Right atrium auricular region (tissue), 2 donors: ENCODE measurements at regions not wholly inside any gene's neighbourhood (a gene's known extent, or its start where the extent isn't known, plus 50 kb on each side); places are given as distances from the start of the nearest gene placed in this dataset.

ENCODE experiments used
- DNase-seq: peaks from one replicate; pipeline ENCODE4 v3.0.0-alpha.2; 2019; ENCODE audit warnings: low spot score
- H3K27ac ChIP-seq, 2 donors: fragments of 200-600 bp; sonication (generic); 1 replicate in 1 of 2; 2 replicates in 1 of 2; pipeline ENCODE4 v1.5.1; 2016 to 2019
- H3K27me3 ChIP-seq, 2 donors: fragments of 200-600 bp; sonication (generic); one replicate each; pipeline versions ENCODE4 v1.5.1 to v1.6.0; 2017 to 2019
- H3K36me3 ChIP-seq: fragments of 200-600 bp; sonication (generic); one replicate; pipeline ENCODE4 v1.5.1; 2016
- H3K4me1 ChIP-seq, 2 donors: fragments of 200-600 bp; sonication (generic); one replicate each; pipeline versions ENCODE4 v1.5.1 to v1.6.0; 2017 to 2019
- H3K4me3 ChIP-seq, 2 donors: fragments of 200-600 bp; sonication (generic); 1 replicate in 1 of 2; 2 replicates in 1 of 2; pipeline ENCODE4 v1.5.1; 2017 to 2019; ENCODE audit warnings: mild to moderate bottlenecking in 1 of 2, moderate library complexity in 1 of 2
- H3K9me3 ChIP-seq, 2 donors: fragments of 200-600 bp; sonication (generic); one replicate each; pipeline ENCODE4 v1.5.1; 2019
- CTCF ChIP-seq, 2 donors: fragments of 200-600 bp; sonication (generic); IDR thresholded peaks; one replicate each; pipeline ENCODE4 v1.5.1; 2019; ENCODE audit warnings: antibody characterized with exemption in 2 of 2

DNA sequence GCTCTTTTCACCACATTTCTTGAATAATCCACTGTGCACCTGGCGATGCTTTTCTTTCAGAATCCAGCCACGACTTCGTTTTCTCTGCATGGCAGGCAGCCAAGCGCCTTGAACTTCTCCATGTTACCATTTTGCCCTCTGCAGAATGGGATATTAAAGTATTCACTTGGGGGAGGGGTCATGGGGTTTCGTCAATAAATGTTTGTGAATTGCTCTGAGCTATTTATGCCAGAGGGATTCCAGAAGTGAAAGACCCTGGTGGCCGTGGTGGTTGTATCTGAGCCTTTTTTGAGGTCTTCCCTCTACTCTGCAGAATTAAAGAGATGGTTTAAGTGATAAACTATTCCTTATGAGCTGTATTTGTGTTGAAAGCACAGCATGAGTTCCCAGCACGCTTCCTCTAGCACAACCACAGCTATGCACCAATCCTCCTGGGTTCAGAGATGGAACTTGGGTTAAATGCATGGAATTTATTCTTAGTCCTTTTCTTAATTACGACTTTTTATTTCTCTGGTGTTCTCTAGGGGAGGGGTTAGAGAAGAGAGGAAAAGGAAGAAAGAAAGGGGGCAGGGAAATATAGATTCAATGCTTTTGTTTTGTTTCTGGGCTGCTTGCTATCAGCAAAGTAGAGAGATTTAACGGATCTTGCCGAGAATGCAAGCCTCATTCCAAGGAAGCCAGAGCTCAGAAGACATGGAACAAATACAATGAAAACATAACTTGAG lies 478.2 kb upstream of the TNC start:
- no peak for TF ChIP-seq CTCF (IDR thresholded peaks at IDR 0.05)
- no peaks in the 10 kb centered on the region for H3K27me3 ChIP-seq
- no peak for DNase-seq
- H3K36me3 ChIP-seq = no peaks in the 10 kb centered on the region
- no peak overlapping the region for H3K27ac ChIP-seq
- no peak overlapping the region for H3K4me3 ChIP-seq
- H3K4me1 ChIP-seq = no peaks in the 10 kb centered on the region
- no peaks in the 10 kb centered on the region for H3K9me3 ChIP-seq

- Histone ChIP-seq H3K4me1 (no peaks in the 10 kb centered on the region), H3K27ac (no peak overlapping the region), H3K9me3 (no peaks in the 10 kb centered on the region), H3K36me3 (no peaks in the 10 kb centered on the region), H3K27me3 (no peaks in the 10 kb centered on the region), H3K4me3 (no peak overlapping the region)
- no peak for TF ChIP-seq CTCF (IDR thresholded peaks at IDR 0.05)
- DNase-seq = no peak
Observed at GRCh38 chr9:115596746-115597080, 478.8 kb upstream of the TNC start.

- Histone ChIP-seq H3K4me1 (no peaks in the 10 kb centered on the region), H3K4me3 (no peak overlapping the region), H3K36me3 (no peaks in the 10 kb centered on the region), H3K9me3 (no peaks in the 10 kb centered on the region), H3K27me3 (no peaks in the 10 kb centered on the region), H3K27ac (no peak overlapping the region)
- no peak for DNase-seq
- no peak for TF ChIP-seq CTCF (IDR thresholded peaks at IDR 0.05)
Observed at GRCh38 chr9:115597330-115597895, 479.5 kb upstream of the TNC start.

DNA sequence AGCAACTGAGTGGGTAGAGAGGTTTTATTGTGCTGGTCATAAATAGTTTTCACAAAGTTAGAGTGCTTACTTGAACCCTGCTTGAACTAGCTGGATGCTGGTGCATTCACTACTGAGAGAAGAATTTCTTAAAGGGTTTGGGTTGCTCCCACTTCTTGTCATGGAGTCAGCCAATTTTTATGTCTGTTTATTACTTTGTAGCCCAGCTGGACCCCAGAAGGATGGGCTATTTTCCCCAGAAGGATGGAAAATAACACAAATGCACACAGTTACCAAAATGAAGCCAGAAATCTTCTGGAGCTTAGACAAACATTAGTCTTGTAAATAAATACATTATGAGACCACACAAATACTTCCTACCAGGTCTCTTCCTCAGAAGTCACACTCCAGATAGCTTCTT lies 480.8 kb upstream of the TNC start:
- TF ChIP-seq CTCF (IDR thresholded peaks at IDR 0.05) = no peak

DNA sequence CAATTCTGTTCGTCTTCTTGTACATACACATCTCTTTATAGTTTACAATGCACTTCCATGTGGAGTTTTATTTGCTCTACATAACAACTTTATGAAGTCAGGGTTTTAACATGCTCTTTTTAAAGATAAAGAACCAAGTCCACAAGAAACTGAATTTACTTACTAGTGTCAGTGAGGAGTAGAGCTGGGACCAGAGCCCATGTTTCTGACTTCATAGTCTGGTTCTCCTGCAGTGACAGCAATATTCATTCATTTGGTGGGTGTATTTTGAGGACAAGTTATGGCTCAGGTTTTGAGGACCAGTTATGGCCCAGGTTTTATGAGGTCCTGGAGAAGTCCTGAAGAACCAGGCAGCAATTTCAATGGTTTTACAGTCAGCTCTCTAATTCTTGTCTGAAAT lies 481.9 kb upstream of the TNC start:
- Histone ChIP-seq H3K36me3 (no peaks in the 10 kb centered on the region), H3K27me3 (no peaks in the 10 kb centered on the region), H3K4me1 (no peaks in the 10 kb centered on the region), H3K4me3 (no peak overlapping the region), H3K9me3 (no peaks in the 10 kb centered on the region), H3K27ac (no peak overlapping the region)
- DNase-seq = no peak
- TF ChIP-seq CTCF (IDR thresholded peaks at IDR 0.05) = no peak

More for the DNA sequence above, 480.8 kb upstream of the TNC start:
- Histone ChIP-seq H3K27me3 (no peaks in the 10 kb centered on the region), H3K9me3 (no peaks in the 10 kb centered on the region), H3K4me3 (no peak overlapping the region), H3K4me1 (no peaks in the 10 kb centered on the region), H3K36me3 (no peaks in the 10 kb centered on the region), H3K27ac (no peak overlapping the region)
- no peak for DNase-seq

- Histone ChIP-seq H3K27me3 (no peaks in the 10 kb centered on the region), H3K36me3 (no peaks in the 10 kb centered on the region), H3K9me3 (no peaks in the 10 kb centered on the region), H3K4me3 (no peak overlapping the region), H3K4me1 (no peaks in the 10 kb centered on the region), H3K27ac (no peak overlapping the region)
- DNase-seq = no peak
- no peak for TF ChIP-seq CTCF (IDR thresholded peaks at IDR 0.05)
Observed at GRCh38 chr9:115601434-115601833, 483.5 kb upstream of the TNC start.
